ENCODE measurements at regions not wholly inside any gene's neighbourhood (a gene's known extent, or its start where the extent isn't known, plus 50 kb on each side); places are given as distances from the start of the nearest gene placed in this dataset.

- no peak for DNase-seq (ENCODE audit: low read depth, low spot score)
- intact Hi-C loops (cut with micrococcal nuclease; ENCODE audit: unreplicated experiment) = no loop called here
- CTCF ChIA-PET = no interaction called here
These were observed 811.0 kb downstream of the METTL15 start for GRCh38 chr11:28919194-28919593.

GRCh38 chr11:28913883-28914282, 805.7 kb downstream of the METTL15 start:
- BruUV-seq (replicated peaks) = no TSS peak
- Histone ChIP-seq H3K4me1 (ENCODE audit: control insufficient read depth, insufficient read depth, low read length) (no peaks in the 10 kb centered on the region), H3K27ac (ENCODE audit: low read length) (no peak overlapping the region), H3K27me3 (ENCODE audit: control insufficient read depth, insufficient read depth, low read length) (no peaks in the 10 kb centered on the region), H3K9me3 (ENCODE audit: control insufficient read depth, insufficient read depth, low read depth, low read length) (no peaks in the 10 kb centered on the region; the same call in 1 of the 2 replicates), H3K36me3 (ENCODE audit: control insufficient read depth, insufficient read depth, low read length) (no peaks in the 10 kb centered on the region), H3K4me3 (ENCODE audit: low read depth in 2 of 2, low read length in 2 of 2) (no peak overlapping the region)
- TF ChIP-seq POLR2AphosphoS5 (IDR thresholded peaks at IDR 0.05; ENCODE audit: low read depth, low read length) = no peak
- no peak for TF ChIP-seq CTCF (IDR thresholded peaks at IDR 0.05)
- ChIA-PET POLR2A (no interaction called here), CTCF (no interaction called here)
- DNase-seq (ENCODE audit: low read depth, low spot score) (no peak), ATAC-seq (no peak)
- in situ Hi-C loops (cut with HindIII; ENCODE audit: low pct_unique_long_range_greater_than_20kb, low sequenced_read_pairs) (no loop called here), intact Hi-C loops (cut with micrococcal nuclease; ENCODE audit: unreplicated experiment) (no loop called here)

More at GRCh38 chr11:28919194-28919593, 811.0 kb downstream of the METTL15 start:
- in situ Hi-C loops (cut with HindIII; ENCODE audit: low pct_unique_long_range_greater_than_20kb, low sequenced_read_pairs) = no loop called here
- BruUV-seq (replicated peaks) = no TSS peak
- POLR2A ChIA-PET = no interaction called here
- H3K4me1 ChIP-seq (ENCODE audit: control insufficient read depth, insufficient read depth, low read length) = no peaks in the 10 kb centered on the region
- H3K4me3 ChIP-seq (ENCODE audit: low read depth in 2 of 2, low read length in 2 of 2) = no peak overlapping the region
- no peak for ATAC-seq
- no peaks in the 10 kb centered on the region for H3K27me3 ChIP-seq (ENCODE audit: control insufficient read depth, insufficient read depth, low read length)
- TF ChIP-seq SIN3A (IDR thresholded peaks at IDR 0.05; ENCODE audit: borderline replicate concordance, insufficient read depth, low read depth, low read length) (no peak), REST (IDR thresholded peaks at IDR 0.05; ENCODE audit: insufficient read depth in 1 of 2, low read depth in 2 of 2, low read length in 1 of 2) (no peak), POLR2AphosphoS5 (IDR thresholded peaks at IDR 0.05; ENCODE audit: low read depth, low read length) (no peak), TCF7L2 (IDR thresholded peaks at IDR 0.05; ENCODE audit: low read depth, low read length) (no peak), CTCF (IDR thresholded peaks at IDR 0.05) (no peak)
- no peak overlapping the region for H3K27ac ChIP-seq (ENCODE audit: low read length)
- H3K9me3 ChIP-seq (ENCODE audit: control insufficient read depth, insufficient read depth, low read depth, low read length) = no peaks in the 10 kb centered on the region; the same call in 1 of the 2 replicates
- no peaks in the 10 kb centered on the region for H3K36me3 ChIP-seq (ENCODE audit: control insufficient read depth, insufficient read depth, low read length)
